HG02938 (cell line): ENCODE measurements at regions not wholly inside any gene's neighbourhood (a gene's known extent, or its start where the extent isn't known, plus 50 kb on each side); places are given as distances from the start of the nearest gene placed in this dataset.
"Not testable (repeated sequence)": the region's sequence is repeated elsewhere in the genome, so short reads cannot be mapped to it uniquely, and the experiment has no call there.

Experiments
- ATAC-seq: cut with Tn5 transposase; IDR thresholded peaks from one replicate; pipeline ENCODE4 v1.9.1; 2021; ENCODE audit warnings: mild to moderate bottlenecking, moderate library complexity; ENCODE audit not compliant: unreplicated experiment

DNA sequence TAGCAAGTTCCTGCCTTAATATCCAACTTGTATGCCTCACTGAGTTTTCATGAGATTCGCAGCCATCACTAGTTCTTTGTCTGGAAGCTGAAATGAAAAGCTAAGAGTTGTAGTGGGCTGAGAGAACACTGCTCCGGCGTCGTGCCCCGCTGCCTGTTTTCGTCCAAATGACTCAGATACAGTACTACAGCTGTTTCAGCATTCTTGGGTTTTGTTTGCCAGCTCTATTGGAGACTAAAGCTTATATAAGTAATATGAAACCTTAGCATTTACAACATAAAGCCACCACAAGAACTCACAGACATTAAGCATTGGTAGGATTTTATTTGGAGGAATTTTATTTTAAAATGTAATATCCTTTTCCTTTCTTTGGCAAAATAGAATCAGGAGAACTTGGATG lies 299.7 kb downstream of the DLEU7 start:
- ATAC-seq: no peak

GRCh38 chr13:50544211-50544610 lies 299.3 kb downstream of the DLEU7 start:
- ATAC-seq: no peak

DNA sequence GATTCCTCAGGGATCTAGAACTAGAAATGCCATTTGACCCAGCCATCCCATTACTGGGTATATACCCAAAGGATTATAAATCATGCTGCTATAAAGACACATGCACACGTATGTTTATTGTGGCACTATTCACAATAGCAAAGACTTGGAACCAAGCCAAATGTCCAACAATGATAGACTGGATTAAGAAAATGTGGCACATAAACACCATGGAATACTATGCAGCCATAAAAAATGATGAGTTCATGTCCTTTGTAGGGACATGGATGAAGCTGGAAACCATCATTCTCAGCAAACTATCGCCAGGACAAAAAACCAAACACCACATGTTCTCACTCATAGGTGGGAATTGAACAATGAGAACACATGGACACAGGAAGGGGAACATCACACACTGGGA lies 296.3 kb downstream of the DLEU7 start:
- ATAC-seq: not testable (repeated sequence)

- no peak for ATAC-seq
Observed at GRCh38 chr13:50548586-50548985, 294.9 kb downstream of the DLEU7 start.

DNA sequence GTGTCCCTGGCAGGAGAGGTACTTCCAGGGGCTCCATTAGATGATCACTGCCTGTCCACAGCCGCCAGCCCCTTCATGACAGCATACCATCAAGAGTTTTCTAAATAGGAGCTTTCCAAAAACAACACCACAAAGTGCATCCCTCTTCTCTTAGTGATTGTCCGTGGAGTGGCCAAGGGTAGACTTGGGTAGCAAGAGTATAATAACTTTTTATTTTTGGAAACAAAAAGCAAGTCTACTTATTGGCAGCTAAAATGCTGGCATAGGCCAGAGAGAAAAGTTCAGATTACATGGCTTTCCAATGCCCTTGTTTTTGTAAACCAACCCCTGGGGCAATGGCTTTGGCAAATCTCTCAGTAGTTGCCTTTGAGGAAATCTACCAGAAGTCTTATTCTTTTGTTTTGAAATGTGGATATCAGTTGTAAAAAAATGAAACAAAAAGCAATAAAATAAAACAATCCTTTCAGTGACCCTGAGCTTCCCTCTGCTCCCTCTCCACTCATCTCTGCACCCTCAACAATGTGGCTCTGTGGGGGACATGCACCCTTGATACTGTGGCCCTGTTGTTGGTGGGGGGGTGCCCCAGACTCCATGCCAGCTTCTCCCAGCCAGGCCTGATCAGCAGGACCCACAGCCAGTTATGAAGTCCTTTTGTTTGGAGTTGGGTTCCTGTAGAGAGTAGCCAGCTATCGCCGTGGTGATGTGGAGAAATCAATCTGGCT lies 294.1 kb downstream of the DLEU7 start:
- no peak for ATAC-seq

- ATAC-seq: no peak
Observed at GRCh38 chr13:50550151-50550550, 293.3 kb downstream of the DLEU7 start.

DNA sequence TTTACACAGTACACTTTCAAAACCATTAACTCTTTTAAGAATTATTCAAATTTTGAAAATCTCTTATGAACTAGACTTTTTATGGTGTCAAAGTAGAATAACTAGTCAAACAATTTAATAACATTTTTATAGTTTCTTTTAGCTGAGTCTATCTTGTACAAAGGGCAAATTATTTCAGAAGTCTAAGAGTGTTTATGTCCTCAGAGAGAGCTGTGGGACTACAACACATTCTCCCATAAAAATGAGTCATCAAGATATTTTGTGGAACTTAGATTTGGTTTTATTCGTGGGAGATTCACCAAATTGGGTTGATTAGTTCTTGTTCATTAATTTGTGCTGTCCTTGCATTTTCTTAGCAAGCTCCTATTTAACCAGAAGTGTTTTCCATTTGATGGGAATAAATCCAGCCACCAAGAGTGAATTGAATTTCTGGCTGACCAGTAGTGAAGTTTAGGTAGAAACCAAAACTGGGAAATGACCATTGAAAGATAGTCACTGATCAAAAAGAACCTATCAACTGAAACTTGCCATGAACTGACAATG lies 291.0 kb downstream of the DLEU7 start:
- no peak for ATAC-seq

- ATAC-seq: no peak
Observed at GRCh38 chr13:50561739-50562138, 281.8 kb downstream of the DLEU7 start.

GRCh38 chr13:50566646-50567045 lies 276.8 kb downstream of the DLEU7 start:
- no peak for ATAC-seq

GRCh38 chr13:50572129-50572528 lies 271.4 kb downstream of the DLEU7 start:
- ATAC-seq: no peak

GRCh38 chr13:50573066-50573465 lies 270.4 kb downstream of the DLEU7 start:
- no peak for ATAC-seq

- no peak for ATAC-seq
Observed at GRCh38 chr13:50574731-50575130, 268.8 kb downstream of the DLEU7 start.

DNA sequence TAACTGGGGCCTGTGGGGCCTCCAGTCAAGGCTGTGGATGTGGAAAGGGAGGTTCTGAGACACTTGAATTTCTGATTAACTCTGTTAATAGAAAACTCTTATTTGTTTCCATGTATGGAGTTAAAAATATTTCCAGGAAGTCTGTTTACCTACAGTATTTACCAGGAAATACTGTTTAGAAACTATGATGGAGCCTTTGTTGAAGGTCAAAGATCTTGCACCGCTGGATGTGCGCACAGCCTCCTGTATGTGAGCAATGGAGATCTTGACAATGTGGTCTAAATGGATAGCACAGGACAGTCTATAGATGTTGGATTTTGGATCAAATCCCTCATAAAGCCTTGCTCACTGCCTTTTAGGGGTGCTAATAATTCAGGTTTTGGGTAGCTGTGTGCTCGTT lies 268.4 kb downstream of the DLEU7 start:
- ATAC-seq: no peak

DNA sequence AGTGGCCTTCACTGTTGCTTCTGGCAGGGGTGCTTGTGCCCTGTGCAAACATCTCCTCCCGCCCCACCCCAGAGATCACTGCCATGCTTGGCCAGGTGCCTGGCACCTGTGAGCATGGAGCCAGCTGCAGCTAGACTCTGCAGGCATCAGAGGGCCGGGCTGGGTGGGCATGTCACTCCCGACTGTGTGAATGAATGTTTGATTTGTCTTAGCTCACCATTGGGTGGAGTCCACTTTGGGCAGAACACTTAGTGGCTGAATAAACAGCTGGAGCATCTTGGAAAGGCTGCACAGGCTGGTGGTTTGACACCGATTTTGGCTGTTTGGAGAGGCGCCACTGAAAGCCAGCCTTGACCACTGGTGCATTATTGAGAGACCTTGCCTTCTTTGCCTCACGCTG lies 267.3 kb downstream of the DLEU7 start:
- no peak for ATAC-seq

- no peak for ATAC-seq
Observed at GRCh38 chr13:50577806-50578205, 265.7 kb downstream of the DLEU7 start.

- ATAC-seq: no peak
Observed at GRCh38 chr13:50580684-50581305, 262.7 kb downstream of the DLEU7 start.

DNA sequence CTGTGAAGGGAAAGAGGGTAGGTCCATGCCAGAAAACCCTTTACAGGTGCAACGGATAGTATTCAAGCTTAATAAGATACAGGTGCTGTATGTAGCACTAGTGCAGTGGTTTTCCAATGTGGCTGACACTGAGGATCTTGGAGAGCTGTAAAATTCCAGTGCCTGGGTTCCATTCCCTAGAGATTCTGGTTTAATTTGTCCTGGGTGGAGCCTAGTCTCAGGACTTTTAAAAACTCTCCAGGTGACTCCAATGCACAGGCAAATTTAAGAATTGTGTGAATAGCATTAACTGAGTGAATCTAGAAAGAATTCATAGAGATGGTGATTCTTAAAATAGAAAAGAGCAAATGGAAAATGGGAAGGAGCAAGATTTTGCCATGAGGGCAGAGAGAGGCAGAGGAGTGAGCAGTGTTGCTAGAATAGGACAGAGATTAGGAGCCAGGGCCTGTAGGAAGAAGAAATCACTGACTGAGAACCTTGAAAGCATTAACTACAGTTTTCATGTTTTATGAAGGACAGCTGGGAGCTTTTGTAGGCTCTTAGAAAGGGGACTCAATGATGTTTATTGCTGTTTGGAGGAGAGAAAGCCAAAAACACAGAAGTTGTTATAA lies 261.8 kb downstream of the DLEU7 start:
- ATAC-seq: no peak

DNA sequence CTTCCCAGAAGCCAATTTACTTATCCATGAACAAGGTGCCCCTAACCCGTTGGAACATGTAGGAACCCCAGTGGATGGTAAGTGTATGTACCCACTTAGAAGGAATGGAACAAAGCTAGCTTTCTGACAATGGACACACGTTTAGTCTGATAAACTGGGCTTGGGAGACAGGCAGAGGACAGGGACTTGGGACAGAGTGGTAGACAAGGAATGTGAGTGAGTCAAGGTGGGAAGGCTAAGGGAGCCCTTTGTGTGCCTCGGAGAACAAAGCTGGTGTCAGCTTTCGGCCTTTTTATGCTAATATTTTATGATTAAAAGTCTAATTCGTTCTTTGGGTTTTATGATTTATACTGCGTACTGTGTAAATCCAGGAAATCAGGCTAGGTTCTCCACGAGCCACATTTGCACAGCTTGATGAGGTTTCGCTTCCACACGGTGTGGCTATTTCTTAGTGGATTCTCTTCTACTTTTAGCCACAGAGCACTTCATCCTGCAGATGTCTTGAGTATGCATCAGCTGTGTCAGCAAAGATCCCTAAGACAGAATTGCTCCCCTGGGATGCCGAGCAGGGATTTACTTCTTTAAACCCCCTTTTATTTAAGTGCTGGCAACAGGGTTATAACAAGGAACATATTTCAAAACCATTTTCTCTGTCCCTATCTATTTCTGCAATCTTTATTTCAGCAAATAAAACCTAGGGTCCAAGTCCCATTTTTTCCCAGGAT lies 258.5 kb downstream of the DLEU7 start:
- ATAC-seq: no peak

DNA sequence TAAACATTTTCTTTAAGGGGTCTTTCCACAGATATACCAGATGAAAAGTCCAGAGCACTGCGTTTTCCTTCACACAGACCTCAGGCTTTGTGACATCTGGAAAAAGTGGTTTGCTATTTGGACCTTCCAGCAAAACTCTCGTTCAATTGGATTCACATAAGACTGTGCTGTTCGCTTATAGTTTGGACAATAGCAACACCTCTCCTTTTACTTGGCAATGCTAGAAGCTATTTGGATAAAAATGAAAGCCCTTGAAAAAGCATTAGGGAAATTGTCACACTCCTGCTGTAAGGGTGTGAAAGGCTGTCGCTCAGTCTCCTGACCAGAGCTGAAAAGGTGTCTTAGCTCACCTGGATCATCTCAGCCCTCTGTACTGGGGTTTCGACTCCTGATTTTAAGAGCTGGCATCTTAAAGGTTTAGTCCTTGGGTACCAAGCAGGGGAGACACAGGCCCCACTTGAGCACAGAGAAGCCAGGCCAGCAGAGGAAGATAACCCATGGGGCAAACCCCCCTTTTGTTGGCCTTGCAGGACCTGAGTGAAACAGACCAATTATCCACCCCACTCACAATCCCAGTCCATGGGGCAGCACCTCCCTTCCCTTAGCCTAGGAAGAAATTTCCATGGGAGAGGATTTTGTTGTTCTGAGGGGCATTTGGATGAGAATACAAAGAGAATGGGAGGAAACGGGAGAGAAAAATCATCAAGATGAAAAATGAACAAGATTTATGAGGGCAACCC lies 257.6 kb downstream of the DLEU7 start:
- no peak for ATAC-seq

DNA sequence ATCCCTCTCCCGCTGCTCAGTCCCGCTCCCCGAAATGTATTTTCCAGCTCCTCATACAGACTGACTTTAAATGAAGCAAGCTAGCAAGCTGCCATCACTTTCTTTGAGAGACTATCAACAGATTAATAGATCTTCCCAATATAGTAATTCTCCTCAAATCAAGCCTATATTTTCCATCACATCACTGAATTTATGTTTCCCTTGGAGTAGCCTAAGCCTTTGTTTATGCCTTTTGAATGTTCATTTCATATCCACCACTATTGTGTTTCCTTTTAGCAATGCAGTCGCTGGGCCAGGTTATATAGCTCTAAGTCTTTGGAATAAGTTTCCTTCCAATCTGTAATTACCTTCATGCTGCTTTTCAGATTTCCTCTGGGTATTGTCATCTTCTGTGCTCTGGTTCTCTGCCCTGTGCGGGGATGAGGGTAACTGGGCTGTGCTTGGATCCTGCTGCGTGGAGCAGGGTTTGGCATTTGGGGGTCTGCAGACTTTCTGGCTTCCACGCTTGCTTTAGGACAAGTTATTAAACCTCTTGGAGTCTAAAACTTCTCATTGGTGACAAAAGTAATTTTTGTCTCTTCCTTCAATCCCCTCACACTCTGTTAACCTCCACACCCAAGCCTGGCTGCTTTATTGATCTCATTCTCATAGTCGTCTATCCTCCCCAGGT lies 256.9 kb downstream of the DLEU7 start:
- no peak for ATAC-seq
